Right lobe of liver (tissue), 6 donors: ENCODE measurements at regions not wholly inside any gene's neighbourhood (a gene's known extent, or its start where the extent isn't known, plus 50 kb on each side); places are given as distances from the start of the nearest gene placed in this dataset.
A peak's percentile ranks its signal among the peaks of the same experiment; 100 is the strongest.

ENCODE experiments used
- ATAC-seq, 4 donors: fragments of 200-7000 bp; cut with Tn5 transposase; one replicate each; pipeline ENCODE4 v1.9.1; 2020; ENCODE audit warnings: mild to moderate bottlenecking in 4 of 4, moderate library complexity in 4 of 4
- DNase-seq, 3 donors: peaks; one replicate each; pipeline ENCODE4 v3.0.0-alpha.2; 2020
- H3K27ac ChIP-seq, 3 donors: fragments of 200-600 bp; one replicate each; pipeline ENCODE4 v1.8.0; 2022
- H3K27me3 ChIP-seq, 2 donors: fragments of 200-600 bp; one replicate each; pipeline ENCODE4 v1.8.0; 2022
- H3K36me3 ChIP-seq, 4 donors: fragments of 200-600 bp; sonication (generic) in 1 of 4; one replicate each; pipeline versions ENCODE4 v1.5.1 to v1.8.0; 2017 to 2022; ENCODE audit warnings: control low read depth in 1 of 4
- H3K4me1 ChIP-seq, 4 donors: fragments of 200-600 bp; sonication (generic) in 1 of 4; one replicate each; pipeline versions ENCODE4 v1.5.1 to v1.8.0; 2017 to 2022; ENCODE audit warnings: control low read depth in 1 of 4
- H3K4me3 ChIP-seq, 3 donors: fragments of 200-600 bp; one replicate each; pipeline ENCODE4 v1.8.0; 2022
- H3K9me3 ChIP-seq, 4 donors: fragments of 200-600 bp; sonication (generic) in 1 of 4; one replicate each; pipeline versions ENCODE4 v1.5.1 to v1.8.0; 2017 to 2022; ENCODE audit warnings: control low read depth in 1 of 4
- POLR2A ChIP-seq: fragments of 450-650 bp; IDR thresholded peaks from one replicate; pipeline ENCODE4 v1.6.1; 2017; ENCODE audit warnings: antibody characterized with exemption, mild to moderate bottlenecking
- WGBS: methylation state at CpG from one replicate; pipeline ENCODE4 v1.1.6; 2018; ENCODE audit warnings: low coverage, low lambda C conversion rate; ENCODE audit not compliant: insufficient coverage; ENCODE audit errors: missing lambda C conversion rate; 5-methylcytosine and 5-hydroxymethylcytosine counted together
- intact Hi-C, 2 donors: fragments of 100-400 bp; cut with DNase I; formaldehyde crosslinking; loops; one replicate each; pipeline versions ENCODE4 v1.11.2 to v1.14.1; 2022
- TF ChIP-seq, protein P1 (sequence below), 4 donors: fragments of 200-600 bp in 3 of 4; fragments of 450-650 bp in 1 of 4; IDR thresholded peaks; one replicate each; pipeline versions ENCODE4 v1.5.1 to v1.8.0; 2016 to 2022; ENCODE audit warnings: antibody characterized with exemption in 4 of 4, mild to moderate bottlenecking in 2 of 4
- donor health status: DM: no; HTN: yes; CAD: no.
- donor health status: DM: no; HTN: no; CAD: no.
- donor health status: DM: no; HTN: no; CAD: no.
- donor health status: DM: no; HTN: yes; CAD: no.
- donor health status: DM: no; HTN: yes; CAD: no.

DNA sequence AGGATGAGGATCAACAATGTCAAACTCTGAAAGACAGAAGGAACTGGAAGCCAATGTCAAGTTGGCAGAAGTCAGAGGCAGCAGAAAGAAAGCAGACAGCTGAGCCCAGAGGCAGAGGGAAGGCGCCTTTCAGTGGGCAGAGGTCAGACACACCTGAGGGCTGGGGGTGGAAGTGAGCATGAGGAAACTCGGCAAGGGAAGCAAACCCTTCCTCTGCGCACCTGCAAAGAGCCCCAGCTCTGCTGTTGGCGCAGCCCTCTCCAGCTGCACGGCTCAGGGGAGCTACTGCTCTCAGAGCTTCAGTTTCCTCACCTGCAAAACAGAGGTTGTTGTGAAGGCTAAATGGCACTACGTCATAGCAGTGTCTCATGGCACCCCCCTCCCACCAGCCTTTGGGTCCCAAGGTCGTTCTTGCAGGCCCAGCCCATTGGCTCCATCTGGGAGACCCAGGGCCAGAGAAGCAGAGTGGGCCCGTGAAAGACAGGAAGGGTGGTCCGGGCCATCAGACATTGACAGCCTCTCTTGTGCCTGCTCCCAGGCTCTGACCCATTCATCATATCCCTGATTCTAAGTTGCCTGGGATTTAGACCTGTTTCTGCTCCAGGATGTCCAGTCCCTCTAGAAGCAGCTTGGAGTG lies 53.3 kb upstream of the SLC6A11 start:
- ATAC-seq (no peak), DNase-seq (no peak)
- WGBS = 80% methylated on average over 1 of the region's 9 CpGs
- TF ChIP-seq, protein P1, sequence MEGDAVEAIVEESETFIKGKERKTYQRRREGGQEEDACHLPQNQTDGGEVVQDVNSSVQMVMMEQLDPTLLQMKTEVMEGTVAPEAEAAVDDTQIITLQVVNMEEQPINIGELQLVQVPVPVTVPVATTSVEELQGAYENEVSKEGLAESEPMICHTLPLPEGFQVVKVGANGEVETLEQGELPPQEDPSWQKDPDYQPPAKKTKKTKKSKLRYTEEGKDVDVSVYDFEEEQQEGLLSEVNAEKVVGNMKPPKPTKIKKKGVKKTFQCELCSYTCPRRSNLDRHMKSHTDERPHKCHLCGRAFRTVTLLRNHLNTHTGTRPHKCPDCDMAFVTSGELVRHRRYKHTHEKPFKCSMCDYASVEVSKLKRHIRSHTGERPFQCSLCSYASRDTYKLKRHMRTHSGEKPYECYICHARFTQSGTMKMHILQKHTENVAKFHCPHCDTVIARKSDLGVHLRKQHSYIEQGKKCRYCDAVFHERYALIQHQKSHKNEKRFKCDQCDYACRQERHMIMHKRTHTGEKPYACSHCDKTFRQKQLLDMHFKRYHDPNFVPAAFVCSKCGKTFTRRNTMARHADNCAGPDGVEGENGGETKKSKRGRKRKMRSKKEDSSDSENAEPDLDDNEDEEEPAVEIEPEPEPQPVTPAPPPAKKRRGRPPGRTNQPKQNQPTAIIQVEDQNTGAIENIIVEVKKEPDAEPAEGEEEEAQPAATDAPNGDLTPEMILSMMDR (IDR thresholded peaks at IDR 0.05) = no peak
- TF ChIP-seq POLR2A = no peak
- H3K4me3 ChIP-seq = no peak overlapping the region
- no peaks in the 10 kb centered on the region for H3K4me1 ChIP-seq
- H3K36me3 ChIP-seq = no peaks in the 10 kb centered on the region
- H3K9me3 ChIP-seq = no peaks in the 10 kb centered on the region
- intact Hi-C loops = loop anchor here in 1 of 2 donors (10.0 kb wide), 1 partner anchor 112 kb away; no protein-coding TSS in a partner anchor
- no peaks in the 10 kb centered on the region for H3K27me3 ChIP-seq
- H3K27ac ChIP-seq = no peak overlapping the region

DNA sequence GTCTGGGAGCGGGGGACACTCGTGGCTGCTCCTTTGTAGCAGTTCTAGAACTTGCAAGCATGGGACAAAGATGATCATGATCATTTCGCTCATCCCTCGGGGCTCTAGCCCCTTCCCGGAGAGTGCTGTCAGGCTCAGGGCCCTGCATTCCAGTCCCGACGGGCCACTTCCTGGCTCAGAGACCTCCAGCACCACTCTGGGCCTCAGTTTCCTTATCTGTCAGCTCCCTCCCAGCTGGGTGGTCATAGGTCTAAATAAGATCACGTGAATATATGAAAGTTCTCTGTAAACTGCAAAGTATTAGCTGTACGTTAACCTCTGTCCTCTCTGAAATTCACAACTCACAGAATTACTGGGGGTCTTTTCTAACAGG lies 52.8 kb upstream of the SLC6A11 start:
- Histone ChIP-seq H3K27ac (no peak overlapping the region), H3K27me3 (no peaks in the 10 kb centered on the region), H3K4me3 (no peak overlapping the region), H3K4me1 (no peaks in the 10 kb centered on the region), H3K36me3 (no peaks in the 10 kb centered on the region), H3K9me3 (no peaks in the 10 kb centered on the region)
- intact Hi-C loops = loop anchor here in 1 of 2 donors (10.0 kb wide), 1 partner anchor 112 kb away; no protein-coding TSS in a partner anchor
- TF ChIP-seq, protein P1 (IDR thresholded peaks at IDR 0.05) = no peak
- no peak for TF ChIP-seq POLR2A
- DNase-seq (no peak), ATAC-seq (no peak)
- 20% methylated on average over 1 of the region's 9 CpGs for WGBS

DNA sequence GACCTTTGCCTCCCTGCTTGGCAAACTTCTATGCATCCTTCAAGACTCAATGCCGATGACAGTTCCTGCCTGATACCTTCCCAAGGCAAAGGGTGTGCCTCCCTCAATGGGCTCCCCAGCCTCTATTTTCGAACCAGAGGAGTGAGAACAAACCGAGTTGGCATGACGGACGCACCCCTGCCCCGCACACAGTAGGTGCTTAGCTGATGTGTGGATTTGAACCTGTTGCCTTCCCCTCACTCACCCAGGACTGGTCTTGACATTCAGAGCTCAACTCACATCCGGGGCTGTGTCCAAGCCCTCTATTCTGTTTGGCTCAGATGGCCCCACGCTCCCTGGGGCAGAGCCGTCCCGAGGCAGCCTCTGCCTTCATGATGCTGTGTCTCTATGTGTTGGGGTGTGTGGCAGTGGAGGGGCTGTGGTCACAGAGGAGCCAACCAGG lies 52.2 kb upstream of the SLC6A11 start:
- DNase-seq = no peak
- Histone ChIP-seq H3K9me3 (no peaks in the 10 kb centered on the region), H3K36me3 (no peaks in the 10 kb centered on the region), H3K27ac (no peak overlapping the region), H3K4me1 (no peaks in the 10 kb centered on the region), H3K4me3 (no peak overlapping the region), H3K27me3 (no peaks in the 10 kb centered on the region)
- TF ChIP-seq, protein P1 (IDR thresholded peaks at IDR 0.05) = no peak
- no peak for TF ChIP-seq POLR2A
- intact Hi-C loops = loop anchor here in 1 of 2 donors (10.0 kb wide), 1 partner anchor 111 kb away; no protein-coding TSS in a partner anchor
- 68% methylated on average over 6 of the region's 10 CpGs for WGBS
- no peak for ATAC-seq

DNA sequence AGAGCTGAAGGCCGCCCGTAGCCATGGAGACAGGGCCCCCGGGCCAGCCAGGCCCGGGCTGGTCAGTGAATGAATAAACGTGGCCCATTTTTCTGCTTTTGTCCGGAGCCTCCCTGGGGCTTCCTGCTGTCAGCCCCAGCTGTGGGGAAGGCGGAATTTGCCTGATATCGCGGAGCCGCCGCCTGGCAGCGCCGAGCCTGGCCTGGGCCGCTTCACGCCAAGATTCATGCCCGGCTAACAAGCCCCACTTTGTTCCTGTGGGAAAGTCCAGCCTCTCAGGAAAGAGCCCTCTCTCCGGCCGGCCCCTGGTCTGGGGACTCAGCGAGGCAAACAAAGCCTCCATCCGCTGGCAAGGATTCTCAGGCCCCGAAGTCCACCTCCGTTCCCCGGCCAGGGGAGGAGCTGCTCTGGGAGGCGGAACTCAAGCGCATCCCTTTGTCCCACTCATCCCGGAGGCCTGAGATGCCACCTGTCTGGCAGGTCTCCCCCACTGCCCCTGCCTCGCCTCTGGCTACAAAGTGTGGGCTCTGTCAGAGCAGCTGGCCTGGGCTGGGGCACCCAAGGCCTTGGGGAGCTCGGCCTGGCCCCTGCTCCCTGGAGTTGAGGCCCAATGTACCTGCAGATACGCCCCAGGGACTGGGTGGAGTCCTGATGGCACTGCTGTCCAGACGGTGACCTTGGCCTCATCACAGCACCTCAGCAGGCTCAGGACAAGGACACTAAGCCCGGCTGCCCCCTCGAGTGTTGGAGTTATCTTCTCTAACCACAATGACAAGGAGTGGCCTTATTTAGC lies 51.6 kb upstream of the SLC6A11 start:
- DNase-seq (peak in 1 of 3 donors; percentile 37), ATAC-seq (no peak)
- Histone ChIP-seq H3K27ac (no peak overlapping the region), H3K9me3 (no peaks in the 10 kb centered on the region), H3K27me3 (no peaks in the 10 kb centered on the region), H3K4me3 (no peak overlapping the region), H3K4me1 (no peaks in the 10 kb centered on the region), H3K36me3 (no peaks in the 10 kb centered on the region)
- TF ChIP-seq, protein P1 (IDR thresholded peaks at IDR 0.05) = no peak
- no peak for TF ChIP-seq POLR2A
- WGBS = 55% methylated on average over 2 of the region's 32 CpGs
- intact Hi-C loops = loop anchor here in 1 of 2 donors (10.0 kb wide), 1 partner anchor 110 kb away; no protein-coding TSS in a partner anchor
